ENCODE measurements at regions not wholly inside any gene's neighbourhood (a gene's known extent, or its start where the extent isn't known, plus 50 kb on each side); places are given as distances from the start of the nearest gene placed in this dataset.

GRCh38 chr4:163764569-163764968 is 270.1 kb downstream of the TMA16 start:
- DNase-seq: no peak

GRCh38 chr4:163768014-163768413 is 273.5 kb downstream of the TMA16 start:
- no peak for DNase-seq

- no peak for DNase-seq
These were observed 277.7 kb downstream of the TMA16 start for GRCh38 chr4:163772238-163772637.

- no peak for DNase-seq
These were observed 279.4 kb downstream of the TMA16 start for GRCh38 chr4:163773940-163774339.

- DNase-seq: no peak
These were observed 282.5 kb downstream of the TMA16 start for GRCh38 chr4:163776957-163777356.

GRCh38 chr4:163781726-163782125 is 287.2 kb downstream of the TMA16 start:
- no peak for DNase-seq

GRCh38 chr4:163790231-163790630 is 295.7 kb downstream of the TMA16 start:
- DNase-seq: no peak

- no peak for DNase-seq
These were observed 301.4 kb downstream of the TMA16 start for GRCh38 chr4:163795885-163796284.

GRCh38 chr4:163804001-163804400 is 309.5 kb downstream of the TMA16 start:
- DNase-seq: no peak

GRCh38 chr4:163806653-163807052 is 312.2 kb downstream of the TMA16 start:
- DNase-seq: no peak

GRCh38 chr4:163808011-163808410 is 313.5 kb downstream of the TMA16 start:
- no peak for DNase-seq

- DNase-seq: no peak
These were observed 316.3 kb downstream of the TMA16 start for GRCh38 chr4:163810755-163811154.

GRCh38 chr4:163815776-163816175 is 321.3 kb downstream of the TMA16 start:
- no peak for DNase-seq

GRCh38 chr4:163816494-163816893 is 322.0 kb downstream of the TMA16 start:
- DNase-seq: no peak

GRCh38 chr4:163818673-163819072 is 324.2 kb downstream of the TMA16 start:
- DNase-seq: no peak

- DNase-seq: no peak
These were observed 339.2 kb downstream of the TMA16 start for GRCh38 chr4:163833669-163834068.

GRCh38 chr4:163846008-163846407 is 351.5 kb downstream of the TMA16 start:
- no peak for DNase-seq

- no peak for DNase-seq
These were observed 357.8 kb downstream of the TMA16 start for GRCh38 chr4:163852246-163852645.

GRCh38 chr4:163857903-163858302 is 363.4 kb downstream of the TMA16 start:
- no peak for DNase-seq

- no peak for DNase-seq
These were observed 364.0 kb downstream of the TMA16 start for GRCh38 chr4:163858515-163858914.

- DNase-seq: no peak
These were observed 368.6 kb downstream of the TMA16 start for GRCh38 chr4:163863082-163863481.

- DNase-seq: no peak
These were observed 370.5 kb downstream of the TMA16 start for GRCh38 chr4:163865010-163865409.

- DNase-seq: no peak
These were observed 372.3 kb downstream of the TMA16 start for GRCh38 chr4:163866728-163867315.

GRCh38 chr4:163868445-163868844 is 374.0 kb downstream of the TMA16 start:
- no peak for DNase-seq

GRCh38 chr4:163871078-163871477 is 376.6 kb downstream of the TMA16 start:
- DNase-seq: no peak
